ENCODE measurements at regions not wholly inside any gene's neighbourhood (a gene's known extent, or its start where the extent isn't known, plus 50 kb on each side); places are given as distances from the start of the nearest gene placed in this dataset.

- TF ChIP-seq CREB1 (IDR thresholded peaks at IDR 0.05; ENCODE audit: low read depth) (no peak), TCF12 (IDR thresholded peaks at IDR 0.05; ENCODE audit: low read depth) (no peak), USF1 (IDR thresholded peaks at IDR 0.05) (no peak), TEAD4 (IDR thresholded peaks at IDR 0.05) (no peak), REST (IDR thresholded peaks at IDR 0.05; ENCODE audit: low read depth) (no peak), ZBTB7A (IDR thresholded peaks at IDR 0.05; ENCODE audit: low read depth) (no peak), EP300 (IDR thresholded peaks at IDR 0.05; ENCODE audit: borderline replicate concordance) (no peak), CEBPB (IDR thresholded peaks at IDR 0.05) (no peak), TAF1 (IDR thresholded peaks at IDR 0.05; ENCODE audit: low read depth) (no peak), FOXM1 (IDR thresholded peaks at IDR 0.05; ENCODE audit: borderline replicate concordance, low read depth) (no peak), YY1 (IDR thresholded peaks at IDR 0.05; ENCODE audit: low read depth) (no peak), EGR1 (IDR thresholded peaks at IDR 0.05) (no peak), NFIC (IDR thresholded peaks at IDR 0.05) (no peak), RAD21 (IDR thresholded peaks at IDR 0.05; ENCODE audit: low read depth) (no peak), MAX (IDR thresholded peaks at IDR 0.05) (no peak)
These were observed 186.1 kb upstream of the RBMS1 start for GRCh38 chr2:160679686-160680085.

- TF ChIP-seq TEAD4 (IDR thresholded peaks at IDR 0.05) (no peak), USF1 (IDR thresholded peaks at IDR 0.05) (no peak), CREB1 (IDR thresholded peaks at IDR 0.05; ENCODE audit: low read depth) (no peak), YY1 (IDR thresholded peaks at IDR 0.05; ENCODE audit: low read depth) (no peak), EP300 (IDR thresholded peaks at IDR 0.05; ENCODE audit: borderline replicate concordance) (no peak), TAF1 (IDR thresholded peaks at IDR 0.05; ENCODE audit: low read depth) (no peak), RAD21 (IDR thresholded peaks at IDR 0.05; ENCODE audit: low read depth) (no peak), ZBTB7A (IDR thresholded peaks at IDR 0.05; ENCODE audit: low read depth) (no peak), CEBPB (IDR thresholded peaks at IDR 0.05) (no peak), EGR1 (IDR thresholded peaks at IDR 0.05) (no peak), MAX (IDR thresholded peaks at IDR 0.05) (no peak), FOXM1 (IDR thresholded peaks at IDR 0.05; ENCODE audit: borderline replicate concordance, low read depth) (no peak), REST (IDR thresholded peaks at IDR 0.05; ENCODE audit: low read depth) (no peak), NFIC (IDR thresholded peaks at IDR 0.05) (no peak)
These were observed 186.7 kb upstream of the RBMS1 start for GRCh38 chr2:160680294-160680693.

GRCh38 chr2:160680974-160681373, 187.4 kb upstream of the RBMS1 start:
- TF ChIP-seq CREB1 (IDR thresholded peaks at IDR 0.05; ENCODE audit: low read depth) (no peak), MAX (IDR thresholded peaks at IDR 0.05) (no peak), USF1 (IDR thresholded peaks at IDR 0.05) (no peak), YY1 (IDR thresholded peaks at IDR 0.05; ENCODE audit: low read depth) (no peak), ZBTB7A (IDR thresholded peaks at IDR 0.05; ENCODE audit: low read depth) (no peak), EGR1 (IDR thresholded peaks at IDR 0.05) (no peak), RAD21 (IDR thresholded peaks at IDR 0.05; ENCODE audit: low read depth) (no peak), TEAD4 (IDR thresholded peaks at IDR 0.05) (no peak), FOXM1 (IDR thresholded peaks at IDR 0.05; ENCODE audit: borderline replicate concordance, low read depth) (no peak), REST (IDR thresholded peaks at IDR 0.05; ENCODE audit: low read depth) (no peak), TAF1 (IDR thresholded peaks at IDR 0.05; ENCODE audit: low read depth) (no peak), TCF12 (IDR thresholded peaks at IDR 0.05; ENCODE audit: low read depth) (no peak)

GRCh38 chr2:160683206-160683605, 189.6 kb upstream of the RBMS1 start:
- TF ChIP-seq USF1 (IDR thresholded peaks at IDR 0.05) (no peak), EGR1 (IDR thresholded peaks at IDR 0.05) (no peak), CEBPB (IDR thresholded peaks at IDR 0.05) (no peak), RAD21 (IDR thresholded peaks at IDR 0.05; ENCODE audit: low read depth) (no peak), TEAD4 (IDR thresholded peaks at IDR 0.05) (no peak), CREB1 (IDR thresholded peaks at IDR 0.05; ENCODE audit: low read depth) (no peak), REST (IDR thresholded peaks at IDR 0.05; ENCODE audit: low read depth) (no peak), FOXM1 (IDR thresholded peaks at IDR 0.05; ENCODE audit: borderline replicate concordance, low read depth) (no peak), NFIC (IDR thresholded peaks at IDR 0.05) (no peak), ZBTB7A (IDR thresholded peaks at IDR 0.05; ENCODE audit: low read depth) (no peak), EP300 (IDR thresholded peaks at IDR 0.05; ENCODE audit: borderline replicate concordance) (no peak), MAX (IDR thresholded peaks at IDR 0.05) (no peak), YY1 (IDR thresholded peaks at IDR 0.05; ENCODE audit: low read depth) (no peak), TCF12 (IDR thresholded peaks at IDR 0.05; ENCODE audit: low read depth) (no peak)

Data from Ishikawa (cell line).